ENCODE measurements at regions not wholly inside any gene's neighbourhood (a gene's known extent, or its start where the extent isn't known, plus 50 kb on each side); places are given as distances from the start of the nearest gene placed in this dataset.

GRCh38 chr1:221022331-221022730 lies 143.1 kb downstream of the HLX start:
- H3K9me3 ChIP-seq: no peaks in the 10 kb centered on the region
- H3K36me3 ChIP-seq: no peaks in the 10 kb centered on the region
- H3K9ac ChIP-seq: no peak overlapping the region
- no peak overlapping the region for H3K4me3 ChIP-seq
- no peak for TF ChIP-seq Cebpa-rat (IDR thresholded peaks at IDR 0.05)
- H3K27me3 ChIP-seq: no peaks in the 10 kb centered on the region
- no peaks in the 10 kb centered on the region for H4K20me1 ChIP-seq
- no peak overlapping the region for H3K4me2 ChIP-seq
- H3K4me1 ChIP-seq: peaks cover 16% of the 10 kb centered on the region
- no peak overlapping the region for H3K27ac ChIP-seq

GRCh38 chr1:221023482-221023881 lies 144.2 kb downstream of the HLX start:
- no peak overlapping the region for H3K4me2 ChIP-seq
- H3K27me3 ChIP-seq: no peaks in the 10 kb centered on the region
- no peaks in the 10 kb centered on the region for H3K36me3 ChIP-seq
- H3K4me3 ChIP-seq: no peak overlapping the region
- no peaks in the 10 kb centered on the region for H4K20me1 ChIP-seq
- H3K27ac ChIP-seq: no peak overlapping the region
- no peak overlapping the region for H3K9ac ChIP-seq
- H3K4me1 ChIP-seq: peaks cover 16% of the 10 kb centered on the region
- TF ChIP-seq Cebpa-rat (IDR thresholded peaks at IDR 0.05): no peak
- H3K9me3 ChIP-seq: no peaks in the 10 kb centered on the region

GRCh38 chr1:221025501-221025900 lies 146.3 kb downstream of the HLX start:
- Histone ChIP-seq H3K4me1 (peaks cover 16% of the 10 kb centered on the region), H3K9ac (no peak overlapping the region), H3K27me3 (no peaks in the 10 kb centered on the region), H3K27ac (no peak overlapping the region), H3K36me3 (no peaks in the 10 kb centered on the region), H3K4me2 (peak overlapping the region; percentile 51), H3K9me3 (no peaks in the 10 kb centered on the region), H3K4me3 (no peak overlapping the region), H4K20me1 (no peaks in the 10 kb centered on the region)
- no peak for TF ChIP-seq Cebpa-rat (IDR thresholded peaks at IDR 0.05)

GRCh38 chr1:221025956-221026355 lies 146.7 kb downstream of the HLX start:
- Histone ChIP-seq H3K4me2 (peak overlapping the region; percentile 51), H3K36me3 (no peaks in the 10 kb centered on the region), H3K27me3 (no peaks in the 10 kb centered on the region), H3K4me3 (no peak overlapping the region), H3K4me1 (peaks cover 16% of the 10 kb centered on the region), H3K27ac (no peak overlapping the region), H3K9me3 (no peaks in the 10 kb centered on the region), H4K20me1 (no peaks in the 10 kb centered on the region), H3K9ac (no peak overlapping the region)
- TF ChIP-seq Cebpa-rat (IDR thresholded peaks at IDR 0.05): no peak

GRCh38 chr1:221029981-221030649 lies 150.9 kb downstream of the HLX start:
- H4K20me1 ChIP-seq: no peaks in the 10 kb centered on the region
- no peak overlapping the region for H3K4me3 ChIP-seq
- H3K4me1 ChIP-seq: peaks cover 14% of the 10 kb centered on the region
- no peak overlapping the region for H3K9ac ChIP-seq
- H3K4me2 ChIP-seq: no peak overlapping the region
- no peaks in the 10 kb centered on the region for H3K9me3 ChIP-seq
- TF ChIP-seq Cebpa-rat (IDR thresholded peaks at IDR 0.05): no peak
- H3K27me3 ChIP-seq: no peaks in the 10 kb centered on the region
- H3K27ac ChIP-seq: no peak overlapping the region
- H3K36me3 ChIP-seq: no peaks in the 10 kb centered on the region

- Histone ChIP-seq H3K4me1 (peaks cover 6% of the 10 kb centered on the region), H3K4me3 (no peak overlapping the region), H4K20me1 (no peaks in the 10 kb centered on the region), H3K9me3 (no peaks in the 10 kb centered on the region), H3K27ac (no peak overlapping the region), H3K36me3 (no peaks in the 10 kb centered on the region), H3K9ac (no peak overlapping the region), H3K27me3 (no peaks in the 10 kb centered on the region), H3K4me2 (no peak overlapping the region)
- TF ChIP-seq Cebpa-rat (IDR thresholded peaks at IDR 0.05): no peak
Measured at GRCh38 chr1:221030990-221031389, 151.7 kb downstream of the HLX start.

GRCh38 chr1:221031458-221032203 lies 152.4 kb downstream of the HLX start:
- H3K4me3 ChIP-seq: no peak overlapping the region
- no peak overlapping the region for H3K9ac ChIP-seq
- no peak overlapping the region for H3K4me2 ChIP-seq
- H3K27ac ChIP-seq: no peak overlapping the region
- H3K36me3 ChIP-seq: no peaks in the 10 kb centered on the region
- no peaks in the 10 kb centered on the region for H3K27me3 ChIP-seq
- TF ChIP-seq Cebpa-rat (IDR thresholded peaks at IDR 0.05): no peak
- H3K9me3 ChIP-seq: no peaks in the 10 kb centered on the region
- H3K4me1 ChIP-seq: no peaks in the 10 kb centered on the region
- H4K20me1 ChIP-seq: no peaks in the 10 kb centered on the region

GRCh38 chr1:221032204-221032585 lies 153.0 kb downstream of the HLX start:
- no peak for TF ChIP-seq Cebpa-rat (IDR thresholded peaks at IDR 0.05)
- Histone ChIP-seq H3K36me3 (no peaks in the 10 kb centered on the region), H4K20me1 (no peaks in the 10 kb centered on the region), H3K4me1 (no peaks in the 10 kb centered on the region), H3K27me3 (no peaks in the 10 kb centered on the region), H3K9me3 (no peaks in the 10 kb centered on the region), H3K27ac (no peak overlapping the region), H3K9ac (no peak overlapping the region), H3K4me3 (no peak overlapping the region), H3K4me2 (no peak overlapping the region)

GRCh38 chr1:221032637-221033280 lies 153.5 kb downstream of the HLX start:
- H3K9me3 ChIP-seq: no peaks in the 10 kb centered on the region; the same call in 1 of the 2 replicates
- no peak overlapping the region for H3K4me3 ChIP-seq
- H3K27ac ChIP-seq: no peak overlapping the region
- no peak for TF ChIP-seq Cebpa-rat (IDR thresholded peaks at IDR 0.05)
- H4K20me1 ChIP-seq: no peaks in the 10 kb centered on the region
- H3K36me3 ChIP-seq: no peaks in the 10 kb centered on the region
- no peak overlapping the region for H3K4me2 ChIP-seq
- no peak overlapping the region for H3K9ac ChIP-seq
- H3K27me3 ChIP-seq: no peaks in the 10 kb centered on the region
- no peaks in the 10 kb centered on the region for H3K4me1 ChIP-seq

GRCh38 chr1:221035662-221036153 lies 156.5 kb downstream of the HLX start:
- Histone ChIP-seq H3K9ac (no peak overlapping the region), H3K4me3 (no peak overlapping the region), H3K4me1 (no peaks in the 10 kb centered on the region), H3K9me3 (no peaks in the 10 kb centered on the region; the same call in 1 of the 2 replicates), H4K20me1 (no peaks in the 10 kb centered on the region), H3K27ac (no peak overlapping the region), H3K36me3 (no peaks in the 10 kb centered on the region), H3K4me2 (no peak overlapping the region), H3K27me3 (no peaks in the 10 kb centered on the region)
- no peak for TF ChIP-seq Cebpa-rat (IDR thresholded peaks at IDR 0.05)

All from BLaER1 (cell line).